GM13977 (cell line): ENCODE measurements at regions not wholly inside any gene's neighbourhood (a gene's known extent, or its start where the extent isn't known, plus 50 kb on each side); places are given as distances from the start of the nearest gene placed in this dataset.
"Not testable (repeated sequence)": the region's sequence is repeated elsewhere in the genome, so short reads cannot be mapped to it uniquely, and the experiment has no call there.

Experiments used
- DNase-seq: peaks from one replicate; pipeline ENCODE4 v3.0.0; 2012; ENCODE audit warnings: low spot score
- CTCF ChIP-seq: IDR thresholded peaks from 2 replicates; pipeline ENCODE4 v1.5.1; 2012; ENCODE audit warnings: mild to moderate bottlenecking, control low read depth; ENCODE audit not compliant: insufficient read depth; ENCODE audit errors: extremely low read depth, missing control alignments
- in situ Hi-C: fragments of 300-500 bp; cut with MboI; formaldehyde crosslinking; loops from one replicate; pipeline ENCODE4 v1.12.0; 2022; ENCODE audit warnings: low sequenced_read_pairs, low pct_unique_long_range_greater_than_20kb, mixed read lengths, inconsistent platforms; ENCODE audit not compliant: unreplicated experiment

- no peak for DNase-seq
- in situ Hi-C loops, result no loop called here
- TF ChIP-seq CTCF, result no peak
These were observed 618.4 kb upstream of the SEMA3D start for GRCh38 chr7:85805249-85805648.

- no peak for TF ChIP-seq CTCF
- DNase-seq, result no peak
- in situ Hi-C loops, result no loop called here
These were observed 615.4 kb upstream of the SEMA3D start for GRCh38 chr7:85802211-85802610.

- no peak for DNase-seq
- TF ChIP-seq CTCF, result no peak
- in situ Hi-C loops, result no loop called here
These were observed 610.1 kb upstream of the SEMA3D start for GRCh38 chr7:85796956-85797355.

GRCh38 chr7:85791098-85791497 lies 604.2 kb upstream of the SEMA3D start:
- in situ Hi-C loops, DNase-seq: not testable (repeated sequence)

- DNase-seq, result no peak
- TF ChIP-seq CTCF, result no peak
- in situ Hi-C loops, result no loop called here
These were observed 594.8 kb upstream of the SEMA3D start for GRCh38 chr7:85781606-85782005.

- no peak for DNase-seq
- in situ Hi-C loops, result no loop called here
- no peak for TF ChIP-seq CTCF
These were observed 590.0 kb upstream of the SEMA3D start for GRCh38 chr7:85776691-85777345.

GRCh38 chr7:85775431-85775830 lies 588.6 kb upstream of the SEMA3D start:
- in situ Hi-C loops, result no loop called here
- DNase-seq, result no peak
- no peak for TF ChIP-seq CTCF
